ENCODE measurements at regions not wholly inside any gene's neighbourhood (a gene's known extent, or its start where the extent isn't known, plus 50 kb on each side); places are given as distances from the start of the nearest gene placed in this dataset.

GRCh38 chr6:133802861-133803260, 86.1 kb upstream of the TCF21 start:
- no peak overlapping the region for H3K4me3 ChIP-seq (ENCODE audit: low read length)
- no peaks in the 10 kb centered on the region for H4K20me1 ChIP-seq (ENCODE audit: insufficient read depth)
- no peaks in the 10 kb centered on the region for H3K9me3 ChIP-seq (ENCODE audit: low read length)
- no peak overlapping the region for H2AFZ ChIP-seq (ENCODE audit: low read depth, low read length)
- no peaks in the 10 kb centered on the region for H3F3A ChIP-seq (ENCODE audit: insufficient read depth, low read length, poor library complexity, severe bottlenecking)
- H3K27me3 ChIP-seq (ENCODE audit: insufficient read depth, low read depth, low read length), result no peaks in the 10 kb centered on the region
- no peak overlapping the region for H3K9ac ChIP-seq (ENCODE audit: low read length)
- H3K9me2 ChIP-seq (ENCODE audit: insufficient read depth, low read length), result no peaks in the 10 kb centered on the region
- no peak overlapping the region for H3K27ac ChIP-seq (ENCODE audit: low read length)
- H3K79me2 ChIP-seq (replicated peaks; ENCODE audit: insufficient read depth, low read length), result no peaks in the 10 kb centered on the region
- TF ChIP-seq, protein P1, sequence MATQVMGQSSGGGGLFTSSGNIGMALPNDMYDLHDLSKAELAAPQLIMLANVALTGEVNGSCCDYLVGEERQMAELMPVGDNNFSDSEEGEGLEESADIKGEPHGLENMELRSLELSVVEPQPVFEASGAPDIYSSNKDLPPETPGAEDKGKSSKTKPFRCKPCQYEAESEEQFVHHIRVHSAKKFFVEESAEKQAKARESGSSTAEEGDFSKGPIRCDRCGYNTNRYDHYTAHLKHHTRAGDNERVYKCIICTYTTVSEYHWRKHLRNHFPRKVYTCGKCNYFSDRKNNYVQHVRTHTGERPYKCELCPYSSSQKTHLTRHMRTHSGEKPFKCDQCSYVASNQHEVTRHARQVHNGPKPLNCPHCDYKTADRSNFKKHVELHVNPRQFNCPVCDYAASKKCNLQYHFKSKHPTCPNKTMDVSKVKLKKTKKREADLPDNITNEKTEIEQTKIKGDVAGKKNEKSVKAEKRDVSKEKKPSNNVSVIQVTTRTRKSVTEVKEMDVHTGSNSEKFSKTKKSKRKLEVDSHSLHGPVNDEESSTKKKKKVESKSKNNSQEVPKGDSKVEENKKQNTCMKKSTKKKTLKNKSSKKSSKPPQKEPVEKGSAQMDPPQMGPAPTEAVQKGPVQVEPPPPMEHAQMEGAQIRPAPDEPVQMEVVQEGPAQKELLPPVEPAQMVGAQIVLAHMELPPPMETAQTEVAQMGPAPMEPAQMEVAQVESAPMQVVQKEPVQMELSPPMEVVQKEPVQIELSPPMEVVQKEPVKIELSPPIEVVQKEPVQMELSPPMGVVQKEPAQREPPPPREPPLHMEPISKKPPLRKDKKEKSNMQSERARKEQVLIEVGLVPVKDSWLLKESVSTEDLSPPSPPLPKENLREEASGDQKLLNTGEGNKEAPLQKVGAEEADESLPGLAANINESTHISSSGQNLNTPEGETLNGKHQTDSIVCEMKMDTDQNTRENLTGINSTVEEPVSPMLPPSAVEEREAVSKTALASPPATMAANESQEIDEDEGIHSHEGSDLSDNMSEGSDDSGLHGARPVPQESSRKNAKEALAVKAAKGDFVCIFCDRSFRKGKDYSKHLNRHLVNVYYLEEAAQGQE (IDR thresholded peaks at IDR 0.05; ENCODE audit: borderline replicate concordance), result no peak
- no peak for TF ChIP-seq MXI1 (conservative IDR thresholded peaks at IDR 0.05; ENCODE audit: poor library complexity, severe bottlenecking)
- H3K4me2 ChIP-seq (ENCODE audit: low read length), result no peak overlapping the region
- H3K36me3 ChIP-seq (ENCODE audit: insufficient read depth, low read length), result no peaks in the 10 kb centered on the region

GRCh38 chr6:133804265-133804664, 84.6 kb upstream of the TCF21 start:
- H3K27me3 ChIP-seq (ENCODE audit: insufficient read depth, low read depth, low read length), result no peaks in the 10 kb centered on the region
- no peaks in the 10 kb centered on the region for H3F3A ChIP-seq (ENCODE audit: insufficient read depth, low read length, poor library complexity, severe bottlenecking)
- TF ChIP-seq EP300 (conservative IDR thresholded peaks at IDR 0.05; ENCODE audit: poor library complexity, severe bottlenecking) (no peak), TAF1 (IDR thresholded peaks at IDR 0.05; ENCODE audit: low read depth) (no peak), EZH2 (IDR thresholded peaks at IDR 0.05; ENCODE audit: borderline replicate concordance, insufficient read depth, low read length, poor library complexity, severe bottlenecking) (no peak), POLR2AphosphoS5 (IDR thresholded peaks at IDR 0.05) (no peak), MXI1 (conservative IDR thresholded peaks at IDR 0.05; ENCODE audit: poor library complexity, severe bottlenecking) (no peak), RAD21 (conservative IDR thresholded peaks at IDR 0.05) (no peak), SMC3 (conservative IDR thresholded peaks at IDR 0.05; ENCODE audit: poor library complexity) (no peak)
- TF ChIP-seq, protein P1 (IDR thresholded peaks at IDR 0.05; ENCODE audit: borderline replicate concordance), result no peak
- TF ChIP-seq, protein P2, sequence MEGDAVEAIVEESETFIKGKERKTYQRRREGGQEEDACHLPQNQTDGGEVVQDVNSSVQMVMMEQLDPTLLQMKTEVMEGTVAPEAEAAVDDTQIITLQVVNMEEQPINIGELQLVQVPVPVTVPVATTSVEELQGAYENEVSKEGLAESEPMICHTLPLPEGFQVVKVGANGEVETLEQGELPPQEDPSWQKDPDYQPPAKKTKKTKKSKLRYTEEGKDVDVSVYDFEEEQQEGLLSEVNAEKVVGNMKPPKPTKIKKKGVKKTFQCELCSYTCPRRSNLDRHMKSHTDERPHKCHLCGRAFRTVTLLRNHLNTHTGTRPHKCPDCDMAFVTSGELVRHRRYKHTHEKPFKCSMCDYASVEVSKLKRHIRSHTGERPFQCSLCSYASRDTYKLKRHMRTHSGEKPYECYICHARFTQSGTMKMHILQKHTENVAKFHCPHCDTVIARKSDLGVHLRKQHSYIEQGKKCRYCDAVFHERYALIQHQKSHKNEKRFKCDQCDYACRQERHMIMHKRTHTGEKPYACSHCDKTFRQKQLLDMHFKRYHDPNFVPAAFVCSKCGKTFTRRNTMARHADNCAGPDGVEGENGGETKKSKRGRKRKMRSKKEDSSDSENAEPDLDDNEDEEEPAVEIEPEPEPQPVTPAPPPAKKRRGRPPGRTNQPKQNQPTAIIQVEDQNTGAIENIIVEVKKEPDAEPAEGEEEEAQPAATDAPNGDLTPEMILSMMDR (IDR thresholded peaks at IDR 0.05; ENCODE audit: poor library complexity, severe bottlenecking), result no peak
- no peaks in the 10 kb centered on the region for H3K9me3 ChIP-seq (ENCODE audit: low read length)
- no peak overlapping the region for H3K27ac ChIP-seq (ENCODE audit: low read length)
- H3K4me2 ChIP-seq (ENCODE audit: low read length), result no peak overlapping the region
- H3K79me2 ChIP-seq (replicated peaks; ENCODE audit: insufficient read depth, low read length), result no peaks in the 10 kb centered on the region
- no peaks in the 10 kb centered on the region for H3K36me3 ChIP-seq (ENCODE audit: insufficient read depth, low read length)
- H2AFZ ChIP-seq (ENCODE audit: low read depth, low read length), result no peak overlapping the region
- H4K20me1 ChIP-seq (ENCODE audit: insufficient read depth), result no peaks in the 10 kb centered on the region
- H3K9me2 ChIP-seq (ENCODE audit: insufficient read depth, low read length), result no peaks in the 10 kb centered on the region
- no peak overlapping the region for H3K9ac ChIP-seq (ENCODE audit: low read length)
- H3K4me3 ChIP-seq (ENCODE audit: low read length), result no peak overlapping the region

All from neural cell (in vitro differentiated cells).